Esophagus squamous epithelium (tissue), 5 donors: ENCODE measurements at regions not wholly inside any gene's neighbourhood (a gene's known extent, or its start where the extent isn't known, plus 50 kb on each side); places are given as distances from the start of the nearest gene placed in this dataset.

Experiments
- DNase-seq: peaks from one replicate; lab custom pipeline; 2025; lab: John Stamatoyannopoulos, UW
- H3K27ac ChIP-seq, 4 donors: fragments of 200-600 bp; sonication (generic); one replicate each; pipeline ENCODE4 v1.5.1; 2016 to 2019; ENCODE audit warnings: mild to moderate bottlenecking in 1 of 4
- H3K27me3 ChIP-seq, 4 donors: fragments of 200-600 bp; sonication (generic); 1 replicate in 3 of 4; 2 replicates in 1 of 4; pipeline versions ENCODE4 v1.5.1 to v1.6.0; 2017 to 2021; ENCODE audit warnings: antibody characterized with exemption in 1 of 4
- H3K36me3 ChIP-seq, 3 donors: fragments of 200-600 bp; sonication (generic); one replicate each; pipeline ENCODE4 v1.5.1; 2016 to 2019
- H3K4me1 ChIP-seq, 3 donors: fragments of 200-600 bp; sonication (generic); one replicate each; pipeline ENCODE4 v1.5.1; 2017 to 2019
- H3K4me3 ChIP-seq, 4 donors: fragments of 200-600 bp; sonication (generic); 1 replicate in 3 of 4; 2 replicates in 1 of 4; pipeline ENCODE4 v1.5.1; 2016 to 2019; ENCODE audit warnings: mild to moderate bottlenecking in 2 of 4, moderate library complexity in 1 of 4
- H3K9me3 ChIP-seq, 3 donors: fragments of 200-600 bp; sonication (generic); one replicate each; pipeline ENCODE4 v1.5.1; 2016 to 2019
- CTCF ChIP-seq, 6 experiments: fragments of 450-650 bp in 4 of 6; fragments of 200-600 bp in 2 of 6; sonication (generic) in 2 of 6; IDR thresholded peaks; one replicate each; pipeline ENCODE4 v1.5.1; 2016 to 2019; ENCODE audit warnings: antibody characterized with exemption in 6 of 6, mild to moderate bottlenecking in 4 of 6, moderate library complexity in 4 of 6
- POLR2A ChIP-seq, 4 donors: fragments of 450-650 bp; IDR thresholded peaks; one replicate each; pipeline ENCODE4 v1.6.1; 2017; ENCODE audit warnings: antibody characterized with exemption in 4 of 4, mild to moderate bottlenecking in 4 of 4, moderate library complexity in 3 of 4
- WGBS, 2 donors: methylation state at CpG; one replicate each; pipeline ENCODE4 v1.1.5; 2018; 5-methylcytosine and 5-hydroxymethylcytosine counted together
- intact Hi-C: fragments of 100-400 bp; cut with DNase I; formaldehyde crosslinking; loops from one replicate; pipeline ENCODE4 v1.15.0; 2022
- donor health status: DM: yes; HTN: yes; CAD: no.

GRCh38 chr18:59083136-59083818, 56.4 kb upstream of the SEC11C start:
- intact Hi-C loops: no loop called here
- H3K4me3 ChIP-seq: no peak overlapping the region
- no peaks in the 10 kb centered on the region for H3K9me3 ChIP-seq
- peaks cover 0 to 44% (median 0%) of the 10 kb centered on the region in 4 donors for H3K27me3 ChIP-seq
- DNase-seq: no peak
- 60 to 66% methylated on average over 10 of the region's 10 CpGs for WGBS, 2 donors
- H3K4me1 ChIP-seq: no peaks in the 10 kb centered on the region
- no peak overlapping the region for H3K27ac ChIP-seq
- TF ChIP-seq CTCF (IDR thresholded peaks at IDR 0.05): no peak
- no peak for TF ChIP-seq POLR2A (IDR thresholded peaks at IDR 0.05)
- H3K36me3 ChIP-seq: no peaks in the 10 kb centered on the region

GRCh38 chr18:59085126-59085794, 54.4 kb upstream of the SEC11C start:
- no peaks in the 10 kb centered on the region for H3K4me1 ChIP-seq
- H3K4me3 ChIP-seq: no peak overlapping the region
- DNase-seq: no peak
- intact Hi-C loops: no loop called here
- TF ChIP-seq POLR2A (IDR thresholded peaks at IDR 0.05) (no peak), CTCF (IDR thresholded peaks at IDR 0.05) (no peak)
- no peaks in the 10 kb centered on the region for H3K36me3 ChIP-seq
- H3K27me3 ChIP-seq: peaks cover 0 to 48% (median 0%) of the 10 kb centered on the region in 4 donors
- WGBS, 2 donors: 92% methylated on average over 2 of the region's 3 CpGs; no CpG with 5 or more reads in 1 of the 2 donors
- H3K9me3 ChIP-seq: no peaks in the 10 kb centered on the region
- no peak overlapping the region for H3K27ac ChIP-seq

GRCh38 chr18:59085797-59086196, 53.9 kb upstream of the SEC11C start:
- Histone ChIP-seq H3K4me3 (no peak overlapping the region), H3K4me1 (no peaks in the 10 kb centered on the region), H3K36me3 (no peaks in the 10 kb centered on the region), H3K27ac (no peak overlapping the region), H3K27me3 (peaks cover 0 to 48% (median 0%) of the 10 kb centered on the region in 4 donors), H3K9me3 (no peaks in the 10 kb centered on the region)
- DNase-seq: no peak
- intact Hi-C loops: no loop called here
- no peak for TF ChIP-seq CTCF (IDR thresholded peaks at IDR 0.05)
- TF ChIP-seq POLR2A (IDR thresholded peaks at IDR 0.05): no peak
- 28 to 69% methylated on average over 1 of the region's 1 CpG for WGBS, 2 donors

- Histone ChIP-seq H3K27me3 (peaks cover 0 to 46% (median 0%) of the 10 kb centered on the region in 4 donors), H3K9me3 (no peaks in the 10 kb centered on the region), H3K4me3 (no peak overlapping the region), H3K36me3 (no peaks in the 10 kb centered on the region), H3K4me1 (no peaks in the 10 kb centered on the region), H3K27ac (no peak overlapping the region)
- no peak for TF ChIP-seq POLR2A (IDR thresholded peaks at IDR 0.05)
- no peak for TF ChIP-seq CTCF (IDR thresholded peaks at IDR 0.05)
- intact Hi-C loops: no loop called here
- DNase-seq: no peak
- WGBS, 2 donors: 36 to 53% methylated on average over 4 of the region's 4 CpGs
Observed at GRCh38 chr18:59086522-59086921, 53.2 kb upstream of the SEC11C start.

- DNase-seq: no peak
- Histone ChIP-seq H3K27me3 (peaks cover 0 to 37% (median 0%) of the 10 kb centered on the region in 4 donors), H3K36me3 (no peaks in the 10 kb centered on the region), H3K9me3 (no peaks in the 10 kb centered on the region), H3K27ac (no peak overlapping the region), H3K4me1 (no peaks in the 10 kb centered on the region), H3K4me3 (no peak overlapping the region)
- intact Hi-C loops: no loop called here
- WGBS, 2 donors: 68 to 79% methylated on average over 3 of the region's 3 CpGs
- no peak for TF ChIP-seq POLR2A (IDR thresholded peaks at IDR 0.05)
- TF ChIP-seq CTCF (IDR thresholded peaks at IDR 0.05): no peak
Observed at GRCh38 chr18:59087391-59087790, 52.3 kb upstream of the SEC11C start.
